ENCODE measurements at regions not wholly inside any gene's neighbourhood (a gene's known extent, or its start where the extent isn't known, plus 50 kb on each side); places are given as distances from the start of the nearest gene placed in this dataset.
"Not testable (repeated sequence)": the region's sequence is repeated elsewhere in the genome, so short reads cannot be mapped to it uniquely, and the experiment has no call there.

GRCh38 chr2:2727876-2728511, 396.9 kb upstream of the MYT1L start:
- no peaks in the 10 kb centered on the region for H3K36me3 Mint-ChIP-seq (ENCODE audit: insufficient read depth)
- ATAC-seq (replicated peaks; ENCODE audit: extremely low read depth, poor library complexity, severe bottlenecking): no peak
- H3K27me3 Mint-ChIP-seq: no peaks in the 10 kb centered on the region
- no peaks in the 10 kb centered on the region for H3K9me3 Mint-ChIP-seq
- no peaks in the 10 kb centered on the region for H3K4me1 Mint-ChIP-seq
- no peak overlapping the region for H3K4me3 Mint-ChIP-seq
- no peak overlapping the region for H3K27ac Mint-ChIP-seq (ENCODE audit: low read depth)
- no peak for DNase-seq (ENCODE audit: low spot score in 2 of 2)

DNA sequence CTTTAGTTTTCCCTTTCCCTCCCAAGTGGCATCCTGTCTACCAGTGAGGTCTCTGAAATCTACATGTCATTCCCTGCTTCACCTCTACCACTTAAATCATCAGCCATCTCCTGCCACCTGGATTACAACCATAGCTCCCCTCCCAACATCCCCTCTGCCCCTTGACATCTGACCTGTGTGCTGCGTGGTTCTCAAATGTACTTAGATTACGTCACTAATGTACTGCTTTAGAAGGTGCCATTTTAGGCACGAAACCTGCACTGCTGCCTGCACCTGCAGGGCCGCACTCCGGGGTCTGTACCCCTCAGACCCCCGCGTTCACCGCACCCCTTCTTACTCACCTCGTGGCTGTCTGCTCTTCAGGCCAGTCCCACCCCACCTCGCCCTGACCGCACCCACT, 395.1 kb upstream of the MYT1L start:
- no peak overlapping the region for H3K4me3 Mint-ChIP-seq
- no peaks in the 10 kb centered on the region for H3K27me3 Mint-ChIP-seq
- no peak for ATAC-seq (replicated peaks; ENCODE audit: extremely low read depth, poor library complexity, severe bottlenecking)
- DNase-seq (ENCODE audit: low spot score in 2 of 2): no peak
- H3K27ac Mint-ChIP-seq (ENCODE audit: low read depth): no peak overlapping the region
- H3K9me3 Mint-ChIP-seq: no peaks in the 10 kb centered on the region
- no peaks in the 10 kb centered on the region for H3K4me1 Mint-ChIP-seq
- H3K36me3 Mint-ChIP-seq (ENCODE audit: insufficient read depth): no peaks in the 10 kb centered on the region

- Mint-ChIP-seq H3K9me3 (no peaks in the 10 kb centered on the region), H3K27me3 (no peaks in the 10 kb centered on the region), H3K36me3 (ENCODE audit: insufficient read depth) (no peaks in the 10 kb centered on the region), H3K27ac (ENCODE audit: low read depth) (no peak overlapping the region), H3K4me3 (no peak overlapping the region), H3K4me1 (no peaks in the 10 kb centered on the region)
- no peak for ATAC-seq (replicated peaks; ENCODE audit: extremely low read depth, poor library complexity, severe bottlenecking)
- no peak for DNase-seq (ENCODE audit: low spot score in 2 of 2)
Observed at GRCh38 chr2:2723064-2723463, 392.0 kb upstream of the MYT1L start.

DNA sequence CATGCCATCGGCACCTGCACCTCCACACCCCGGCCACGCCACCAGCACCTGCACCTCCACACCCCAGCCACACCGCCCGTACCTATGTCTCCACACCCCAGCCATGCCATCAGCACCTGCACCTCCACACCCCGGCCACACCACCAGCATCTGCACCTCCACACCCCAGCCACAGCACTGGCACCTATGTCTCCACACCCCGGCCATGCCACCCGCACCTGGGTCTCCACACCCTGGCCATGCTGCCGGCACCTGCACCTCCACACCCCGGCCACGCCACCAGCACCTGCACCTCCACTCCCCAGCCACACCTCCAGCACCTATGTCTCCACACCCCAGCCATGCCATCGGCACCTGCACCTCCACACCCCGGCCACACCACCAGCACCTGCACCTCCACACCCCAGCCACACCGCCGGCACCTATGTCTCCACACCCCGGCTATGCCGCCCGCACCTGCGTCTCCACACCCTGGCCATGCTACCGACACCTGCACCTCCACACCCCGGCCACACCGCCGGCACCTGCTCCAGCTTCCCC, 390.3 kb upstream of the MYT1L start:
- no peak for DNase-seq (ENCODE audit: low spot score in 2 of 2)
- no peaks in the 10 kb centered on the region for H3K4me1 Mint-ChIP-seq
- no peaks in the 10 kb centered on the region for H3K36me3 Mint-ChIP-seq (ENCODE audit: insufficient read depth)
- no peak overlapping the region for H3K27ac Mint-ChIP-seq (ENCODE audit: low read depth)
- ATAC-seq (replicated peaks; ENCODE audit: extremely low read depth, poor library complexity, severe bottlenecking): no peak
- H3K4me3 Mint-ChIP-seq: no peak overlapping the region
- no peaks in the 10 kb centered on the region for H3K9me3 Mint-ChIP-seq
- no peaks in the 10 kb centered on the region for H3K27me3 Mint-ChIP-seq

DNA sequence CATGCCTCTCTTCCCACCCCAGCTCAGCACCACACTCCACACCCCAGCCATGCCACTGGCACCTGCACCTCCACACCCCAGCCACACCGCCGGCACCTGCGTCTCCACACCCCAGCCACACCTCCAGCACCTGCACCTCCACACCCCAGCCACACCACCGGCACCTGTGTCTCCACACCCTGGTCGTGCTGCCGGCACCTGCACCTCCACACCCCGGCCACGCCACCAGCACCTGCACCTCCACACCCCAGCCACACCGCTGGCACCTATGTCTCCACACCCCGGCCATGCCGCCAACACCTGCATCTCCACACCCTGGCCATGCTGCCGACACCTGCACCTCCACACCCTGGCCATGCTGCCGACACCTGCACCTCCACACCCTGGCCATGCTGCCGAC, 389.7 kb upstream of the MYT1L start:
- H3K4me3 Mint-ChIP-seq; H3K27me3 Mint-ChIP-seq; ATAC-seq (replicated peaks; ENCODE audit: extremely low read depth, poor library complexity, severe bottlenecking): not testable (repeated sequence)

GRCh38 chr2:2720351-2720750, 389.3 kb upstream of the MYT1L start:
- Mint-ChIP-seq H3K27me3 (no peaks in the 10 kb centered on the region), H3K36me3 (ENCODE audit: insufficient read depth) (peaks cover 2% of the 10 kb centered on the region), H3K4me1 (no peaks in the 10 kb centered on the region), H3K9me3 (no peaks in the 10 kb centered on the region), H3K27ac (ENCODE audit: low read depth) (no peak overlapping the region), H3K4me3 (no peak overlapping the region)
- DNase-seq (ENCODE audit: low spot score in 2 of 2) (no peak), ATAC-seq (replicated peaks; ENCODE audit: extremely low read depth, poor library complexity, severe bottlenecking) (no peak)

More for the DNA sequence above, 389.7 kb upstream of the MYT1L start:
- DNase-seq (ENCODE audit: low spot score in 2 of 2); H3K27ac Mint-ChIP-seq (ENCODE audit: low read depth); H3K9me3 Mint-ChIP-seq; H3K4me1 Mint-ChIP-seq; H3K36me3 Mint-ChIP-seq (ENCODE audit: insufficient read depth): not testable (repeated sequence)

DNA sequence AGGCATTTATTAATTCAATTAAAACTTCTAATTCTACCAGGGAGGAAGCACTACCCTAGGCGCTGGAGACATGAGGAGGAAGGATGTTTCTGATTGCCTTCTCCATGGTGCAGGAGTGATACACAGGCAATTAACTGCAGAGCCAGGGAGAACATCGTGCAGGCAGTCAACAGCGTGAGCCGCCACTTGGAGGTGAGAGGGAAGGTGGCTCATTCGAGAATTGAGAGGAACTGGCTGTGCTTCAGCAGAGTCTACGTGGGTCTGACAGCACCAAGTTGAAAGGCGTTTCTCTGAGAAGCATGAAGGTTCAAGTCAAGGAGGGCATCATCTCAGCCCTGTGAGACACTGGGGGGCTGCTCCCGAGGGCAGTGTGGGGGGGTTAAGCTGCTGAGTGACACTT, 388.7 kb upstream of the MYT1L start:
- Mint-ChIP-seq H3K27ac (ENCODE audit: low read depth) (no peak overlapping the region), H3K4me1 (no peaks in the 10 kb centered on the region), H3K27me3 (no peaks in the 10 kb centered on the region), H3K4me3 (no peak overlapping the region), H3K9me3 (no peaks in the 10 kb centered on the region), H3K36me3 (ENCODE audit: insufficient read depth) (peaks cover 2% of the 10 kb centered on the region)
- DNase-seq (ENCODE audit: low spot score in 2 of 2) (no peak), ATAC-seq (replicated peaks; ENCODE audit: extremely low read depth, poor library complexity, severe bottlenecking) (no peak)

GRCh38 chr2:2719015-2719414, 387.9 kb upstream of the MYT1L start:
- DNase-seq (ENCODE audit: low spot score in 2 of 2): no peak
- ATAC-seq (replicated peaks; ENCODE audit: extremely low read depth, poor library complexity, severe bottlenecking): no peak
- Mint-ChIP-seq H3K27me3 (no peaks in the 10 kb centered on the region), H3K9me3 (no peaks in the 10 kb centered on the region), H3K27ac (ENCODE audit: low read depth) (no peak overlapping the region), H3K4me1 (no peaks in the 10 kb centered on the region), H3K36me3 (ENCODE audit: insufficient read depth) (peaks cover 2% of the 10 kb centered on the region), H3K4me3 (no peak overlapping the region)

DNA sequence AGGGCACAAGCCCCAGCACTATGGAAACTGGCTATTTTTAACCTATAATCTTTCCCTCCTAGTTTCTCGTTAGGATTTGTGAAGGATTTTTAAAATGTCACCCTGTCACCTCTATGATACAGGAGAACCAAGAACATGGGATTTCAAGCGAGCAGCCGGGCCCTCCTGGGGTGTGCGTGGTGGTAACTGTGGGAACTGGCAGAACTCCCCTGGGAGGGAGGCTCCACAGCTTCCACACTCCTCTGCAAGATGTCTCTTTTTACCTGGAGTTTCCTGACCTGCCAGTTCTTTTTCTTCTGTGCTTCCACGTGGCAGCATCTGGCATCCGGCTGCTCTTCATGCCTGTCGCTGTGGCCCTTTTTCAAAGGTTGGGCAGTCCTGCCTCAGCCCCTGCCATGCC, 386.3 kb upstream of the MYT1L start:
- peaks cover 4% of the 10 kb centered on the region for H3K27me3 Mint-ChIP-seq
- H3K27ac Mint-ChIP-seq (ENCODE audit: low read depth): no peak overlapping the region
- peaks cover 4% of the 10 kb centered on the region for H3K9me3 Mint-ChIP-seq
- H3K4me1 Mint-ChIP-seq: no peaks in the 10 kb centered on the region
- ATAC-seq (replicated peaks; ENCODE audit: extremely low read depth, poor library complexity, severe bottlenecking) (no peak), DNase-seq (ENCODE audit: low spot score in 2 of 2) (no peak)
- H3K36me3 Mint-ChIP-seq (ENCODE audit: insufficient read depth): peaks cover 2% of the 10 kb centered on the region
- H3K4me3 Mint-ChIP-seq: no peak overlapping the region

DNA sequence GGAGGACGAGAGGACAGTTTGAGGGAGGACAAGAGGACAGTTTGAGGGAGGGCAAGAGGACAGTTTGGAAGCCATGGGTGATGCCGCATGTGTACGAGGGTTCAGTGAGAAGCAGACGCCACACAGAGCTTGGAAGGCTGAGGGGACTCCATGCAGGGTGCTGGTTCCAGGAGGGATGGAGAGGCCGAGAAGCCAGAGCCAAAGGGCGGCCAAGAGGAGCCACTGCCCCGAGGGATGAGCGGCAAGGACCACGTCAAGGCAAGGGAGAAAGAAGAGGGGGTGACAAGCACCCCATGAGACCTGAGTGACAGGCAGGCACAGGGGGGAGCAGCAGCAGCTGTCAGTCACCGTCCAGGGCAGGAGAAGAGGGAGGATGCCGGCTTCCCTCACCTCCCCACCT, 385.7 kb upstream of the MYT1L start:
- Mint-ChIP-seq H3K4me3 (no peak overlapping the region), H3K9me3 (peaks cover 6% of the 10 kb centered on the region), H3K27ac (ENCODE audit: low read depth) (no peak overlapping the region), H3K27me3 (peaks cover 10% of the 10 kb centered on the region), H3K36me3 (ENCODE audit: insufficient read depth) (peaks cover 2% of the 10 kb centered on the region), H3K4me1 (no peaks in the 10 kb centered on the region)
- DNase-seq (ENCODE audit: low spot score in 2 of 2): no peak
- no peak for ATAC-seq (replicated peaks; ENCODE audit: extremely low read depth, poor library complexity, severe bottlenecking)

- DNase-seq (ENCODE audit: low spot score in 2 of 2): no peak
- H3K4me1 Mint-ChIP-seq: no peaks in the 10 kb centered on the region
- peaks cover 17% of the 10 kb centered on the region for H3K27me3 Mint-ChIP-seq
- H3K36me3 Mint-ChIP-seq (ENCODE audit: insufficient read depth): peaks cover 2% of the 10 kb centered on the region
- H3K4me3 Mint-ChIP-seq: no peak overlapping the region
- H3K27ac Mint-ChIP-seq (ENCODE audit: low read depth): no peak overlapping the region
- peaks cover 6% of the 10 kb centered on the region for H3K9me3 Mint-ChIP-seq
- no peak for ATAC-seq (replicated peaks; ENCODE audit: extremely low read depth, poor library complexity, severe bottlenecking)
Observed at GRCh38 chr2:2715036-2715818, 384.2 kb upstream of the MYT1L start.

GRCh38 chr2:2714408-2714807, 383.3 kb upstream of the MYT1L start:
- no peaks in the 10 kb centered on the region for H3K4me1 Mint-ChIP-seq
- H3K27me3 Mint-ChIP-seq: peaks cover 17% of the 10 kb centered on the region
- peaks cover 6% of the 10 kb centered on the region for H3K9me3 Mint-ChIP-seq
- ATAC-seq (replicated peaks; ENCODE audit: extremely low read depth, poor library complexity, severe bottlenecking): no peak
- H3K27ac Mint-ChIP-seq (ENCODE audit: low read depth): no peak overlapping the region
- DNase-seq (ENCODE audit: low spot score in 2 of 2): no peak
- H3K36me3 Mint-ChIP-seq (ENCODE audit: insufficient read depth): peaks cover 2% of the 10 kb centered on the region
- no peak overlapping the region for H3K4me3 Mint-ChIP-seq

GRCh38 chr2:2709431-2709770, 378.3 kb upstream of the MYT1L start:
- Mint-ChIP-seq H3K27ac (ENCODE audit: low read depth) (no peak overlapping the region), H3K4me3 (no peak overlapping the region), H3K36me3 (ENCODE audit: insufficient read depth) (no peaks in the 10 kb centered on the region), H3K27me3 (peaks cover 26% of the 10 kb centered on the region), H3K9me3 (peaks cover 6% of the 10 kb centered on the region), H3K4me1 (no peaks in the 10 kb centered on the region)
- no peak for ATAC-seq (replicated peaks; ENCODE audit: extremely low read depth, poor library complexity, severe bottlenecking)
- no peak for DNase-seq (ENCODE audit: low spot score in 2 of 2)
